B cell (primary cell): ENCODE measurements at regions not wholly inside any gene's neighbourhood (a gene's known extent, or its start where the extent isn't known, plus 50 kb on each side); places are given as distances from the start of the nearest gene placed in this dataset.

Experiments
- ATAC-seq: fragments of 200-7000 bp; cut with Tn5 transposase; one replicate; pipeline ENCODE4 v1.10.0; 2021; ENCODE audit warnings: low read depth, mild to moderate bottlenecking, moderate number of reproducible peaks, moderate library complexity
- CTCF ChIA-PET: fragments of 350-600 bp; sonication (Branson Sonifier 250); formaldehyde crosslinking; loops from one replicate; lab custom pipeline; 2021; ENCODE audit warnings: antibody characterized with exemption, inconsistent platforms; lab: Charles Lee
- POLR2A ChIA-PET: fragments of 350-600 bp; sonication (Branson Sonifier 250); formaldehyde crosslinking; loops from one replicate; lab custom pipeline; 2021; ENCODE audit warnings: antibody characterized with exemption; lab: Charles Lee
- DNase-seq: peaks from one replicate; pipeline ENCODE4 v3.0.0; 2013
- H2AFZ ChIP-seq: 2 replicates; pipeline ENCODE4 v1.6.1; 2012; ENCODE audit warnings: mild to moderate bottlenecking, low read depth, low read length; ENCODE audit not compliant: insufficient read depth, poor library complexity, severe bottlenecking
- H3K27ac ChIP-seq, 2 donors: 1 replicate in 1 of 2; 2 replicates in 1 of 2; pipeline ENCODE4 v1.5.1; 2012 to 2013; ENCODE audit warnings: low read length in 2 of 2, mild to moderate bottlenecking in 2 of 2, moderate library complexity in 1 of 2
- H3K27me3 ChIP-seq, 4 experiments: fragments of 200-600 bp in 1 of 4; sonication (generic) in 1 of 4; replicated peaks in 1 of 4; 1 replicate in 2 of 4; 2 replicates in 2 of 4; pipeline versions ENCODE4 v1.6.1 to v1.7.0; 2013 to 2016; ENCODE audit warnings: low read length in 3 of 4, mild to moderate bottlenecking in 2 of 4, mixed read lengths in 1 of 4, moderate library complexity in 1 of 4; ENCODE audit not compliant: insufficient read depth in 4 of 4, control insufficient read depth in 3 of 4; ENCODE audit errors: control extremely low read depth in 1 of 4
- H3K36me3 ChIP-seq, 2 experiments: replicated peaks in 1 of 2; 1 replicate in 1 of 2; 2 replicates in 1 of 2; pipeline versions ENCODE4 v1.6.1 to v1.7.1; 2013; ENCODE audit warnings: low read length in 1 of 2; ENCODE audit not compliant: insufficient read depth in 2 of 2, control insufficient read depth in 1 of 2; ENCODE audit errors: control extremely low read depth in 1 of 2, extremely low read depth in 1 of 2
- H3K4me1 ChIP-seq, 2 donors: fragments of 200-600 bp in 1 of 2; sonication (generic) in 1 of 2; 1 replicate in 1 of 2; 2 replicates in 1 of 2; pipeline versions ENCODE4 v1.5.1 to v1.6.1; 2013 to 2017; ENCODE audit warnings: low read length in 2 of 2; ENCODE audit not compliant: control insufficient read depth in 2 of 2, insufficient read depth in 2 of 2
- H3K4me2 ChIP-seq: replicated peaks from 2 replicates; pipeline ENCODE3; 2012; ENCODE audit warnings: mild to moderate bottlenecking, low read depth, low read length; ENCODE audit not compliant: poor library complexity, severe bottlenecking
- H3K4me3 ChIP-seq, 5 experiments: fragments of 200-600 bp in 1 of 5; sonication (generic) in 1 of 5; 1 replicate in 3 of 5; 2 replicates in 2 of 5; pipeline versions ENCODE4 v1.5.1 to v1.7.0; 2011 to 2016; ENCODE audit warnings: low read length in 4 of 5, mild to moderate bottlenecking in 4 of 5, low read depth in 2 of 5, control low read depth in 1 of 5, moderate library complexity in 1 of 5; ENCODE audit not compliant: insufficient read depth in 1 of 5; ENCODE audit errors: control extremely low read depth in 1 of 5, extremely low read depth in 1 of 5
- H3K79me2 ChIP-seq: fragments of 200-600 bp; sonication (generic); one replicate; pipeline ENCODE4 v1.6.0; 2016; ENCODE audit warnings: low read length; ENCODE audit not compliant: control insufficient read depth, insufficient read depth
- H3K9ac ChIP-seq: fragments of 200-600 bp; sonication (generic); 2 replicates; pipeline ENCODE4 v1.6.1; 2017; ENCODE audit warnings: mild to moderate bottlenecking, low read length, moderate library complexity
- H3K9me3 ChIP-seq, 3 donors: one replicate each; pipeline versions ENCODE4 v1.6.1 to v1.7.1; 2013; ENCODE audit warnings: low read length in 2 of 3; ENCODE audit not compliant: control insufficient read depth in 2 of 3, insufficient read depth in 1 of 3; ENCODE audit errors: control extremely low read depth in 1 of 3
- H4K20me1 ChIP-seq: 2 replicates; pipeline ENCODE4 v1.6.0; 2012; ENCODE audit warnings: mild to moderate bottlenecking, low read length; ENCODE audit not compliant: insufficient read depth, control insufficient read depth, poor library complexity, severe bottlenecking
- H3K27ac Mint-ChIP-seq: one replicate; pipeline ENCODE4 v1.8.0; 2021; ENCODE audit warnings: mixed read lengths
- H3K27me3 Mint-ChIP-seq: one replicate; pipeline ENCODE4 v1.8.0; 2021; ENCODE audit warnings: mixed read lengths
- H3K4me1 Mint-ChIP-seq: one replicate; pipeline ENCODE4 v1.8.0; 2021; ENCODE audit warnings: mixed read lengths
- H3K4me3 Mint-ChIP-seq: one replicate; pipeline ENCODE4 v1.8.0; 2021; ENCODE audit warnings: mixed read lengths
- H3K9me3 Mint-ChIP-seq: one replicate; pipeline ENCODE4 v1.8.0; 2022; ENCODE audit warnings: mixed read lengths; ENCODE audit not compliant: insufficient read depth
- EZH2 ChIP-seq: IDR thresholded peaks from 2 replicates; pipeline ENCODE4 v1.6.1; 2012; ENCODE audit warnings: borderline replicate concordance, low read depth, mild to moderate bottlenecking, moderate library complexity, low read length; ENCODE audit not compliant: insufficient read depth, poor library complexity, severe bottlenecking
- WGBS: methylation state at CpG from one replicate; pipeline ENCODE4 v1.1.5; 2013; ENCODE audit warnings: missing lambda C conversion rate; ENCODE audit not compliant: insufficient coverage; 5-methylcytosine and 5-hydroxymethylcytosine counted together
- intact Hi-C: fragments of 100-400 bp; cut with micrococcal nuclease; formaldehyde crosslinking; loops from one replicate; pipeline ENCODE4 v1.10.0; 2022
- TF ChIP-seq, protein P1 (sequence below): fragments of 200-600 bp; IDR thresholded peaks from one replicate; pipeline ENCODE4 v1.8.0; 2022; ENCODE audit warnings: antibody characterized with exemption, mild to moderate bottlenecking

DNA sequence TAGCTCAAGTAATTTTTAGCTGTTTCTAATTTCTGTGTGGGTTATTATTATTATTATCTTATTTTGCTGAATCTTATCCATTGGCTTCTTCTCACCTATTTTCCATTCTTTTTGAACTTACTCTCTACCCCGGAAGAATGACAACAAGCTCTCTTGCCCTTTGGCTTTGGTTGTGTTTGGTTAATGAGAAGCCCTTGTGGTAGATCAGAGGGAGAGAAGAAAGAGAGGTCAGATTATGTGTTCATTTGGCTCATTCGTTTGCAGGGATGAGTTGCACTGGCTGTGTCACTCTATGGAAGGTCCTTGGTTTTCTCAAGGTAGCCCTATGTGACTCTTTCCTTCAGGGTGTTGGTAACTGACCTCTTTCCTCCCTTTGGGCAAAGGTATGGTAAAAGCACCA is 391.9 kb downstream of the LMO4 start:
- Histone ChIP-seq H3K9ac (no peak overlapping the region), H3K4me1 (no peaks in the 10 kb centered on the region), H4K20me1 (no peaks in the 10 kb centered on the region), H3K79me2 (no peaks in the 10 kb centered on the region), H3K27ac (no peak overlapping the region), H3K36me3 (no peaks in the 10 kb centered on the region), H2AFZ (no peak overlapping the region), H3K9me3 (no peaks in the 10 kb centered on the region), H3K4me3 (no peak overlapping the region), H3K27me3 (no peaks in the 10 kb centered on the region), H3K4me2 (no peak overlapping the region)
- DNase-seq (no peak), ATAC-seq (no peak)
- ChIA-PET CTCF (no interaction called here), POLR2A (no interaction called here)
- intact Hi-C loops, result no loop called here
- H3K4me3 Mint-ChIP-seq, result no peak overlapping the region
- H3K27ac Mint-ChIP-seq, result no peak overlapping the region
- H3K27me3 Mint-ChIP-seq, result no peaks in the 10 kb centered on the region
- no peaks in the 10 kb centered on the region for H3K9me3 Mint-ChIP-seq
- 83% methylated on average over 1 of the region's 2 CpGs for WGBS
- no peak for TF ChIP-seq EZH2
- TF ChIP-seq, protein P1, sequence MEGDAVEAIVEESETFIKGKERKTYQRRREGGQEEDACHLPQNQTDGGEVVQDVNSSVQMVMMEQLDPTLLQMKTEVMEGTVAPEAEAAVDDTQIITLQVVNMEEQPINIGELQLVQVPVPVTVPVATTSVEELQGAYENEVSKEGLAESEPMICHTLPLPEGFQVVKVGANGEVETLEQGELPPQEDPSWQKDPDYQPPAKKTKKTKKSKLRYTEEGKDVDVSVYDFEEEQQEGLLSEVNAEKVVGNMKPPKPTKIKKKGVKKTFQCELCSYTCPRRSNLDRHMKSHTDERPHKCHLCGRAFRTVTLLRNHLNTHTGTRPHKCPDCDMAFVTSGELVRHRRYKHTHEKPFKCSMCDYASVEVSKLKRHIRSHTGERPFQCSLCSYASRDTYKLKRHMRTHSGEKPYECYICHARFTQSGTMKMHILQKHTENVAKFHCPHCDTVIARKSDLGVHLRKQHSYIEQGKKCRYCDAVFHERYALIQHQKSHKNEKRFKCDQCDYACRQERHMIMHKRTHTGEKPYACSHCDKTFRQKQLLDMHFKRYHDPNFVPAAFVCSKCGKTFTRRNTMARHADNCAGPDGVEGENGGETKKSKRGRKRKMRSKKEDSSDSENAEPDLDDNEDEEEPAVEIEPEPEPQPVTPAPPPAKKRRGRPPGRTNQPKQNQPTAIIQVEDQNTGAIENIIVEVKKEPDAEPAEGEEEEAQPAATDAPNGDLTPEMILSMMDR, result no peak
- H3K4me1 Mint-ChIP-seq, result peaks cover 3% of the 10 kb centered on the region

DNA sequence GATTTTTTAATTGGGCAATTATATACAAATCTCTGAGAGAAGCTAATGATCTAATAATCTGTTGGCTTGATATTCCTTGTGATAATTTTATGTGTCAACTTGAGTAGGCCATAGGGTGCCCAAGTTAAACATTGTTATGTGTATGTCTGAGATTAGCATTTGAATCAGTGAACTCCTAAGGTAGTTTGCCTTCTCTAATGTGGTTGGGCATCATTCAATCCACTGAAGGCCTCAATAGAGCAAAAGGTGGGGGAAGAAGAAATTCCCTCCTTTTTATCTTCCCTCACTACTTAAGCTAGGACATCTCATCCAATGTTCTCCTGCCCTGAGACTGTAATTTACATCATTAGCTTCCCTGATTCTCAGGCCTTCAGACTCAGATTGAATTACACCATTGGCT is 394.5 kb downstream of the LMO4 start:
- H3K4me3 ChIP-seq, result no peak overlapping the region
- H3K4me1 Mint-ChIP-seq, result no peaks in the 10 kb centered on the region
- no peaks in the 10 kb centered on the region for H3K27me3 Mint-ChIP-seq
- H3K27ac Mint-ChIP-seq, result no peak overlapping the region
- H3K9ac ChIP-seq, result no peak overlapping the region
- H3K4me1 ChIP-seq, result no peaks in the 10 kb centered on the region
- H3K9me3 Mint-ChIP-seq, result no peaks in the 10 kb centered on the region
- H2AFZ ChIP-seq, result no peak overlapping the region
- no peak overlapping the region for H3K4me2 ChIP-seq
- intact Hi-C loops, result no loop called here
- H3K27ac ChIP-seq, result no peak overlapping the region
- TF ChIP-seq, protein P1, result no peak
- no peak for TF ChIP-seq EZH2
- CTCF ChIA-PET, result no interaction called here
- H3K9me3 ChIP-seq, result no peaks in the 10 kb centered on the region
- H3K27me3 ChIP-seq, result no peaks in the 10 kb centered on the region
- DNase-seq (no peak), ATAC-seq (no peak)
- H3K36me3 ChIP-seq, result no peaks in the 10 kb centered on the region
- H4K20me1 ChIP-seq, result no peaks in the 10 kb centered on the region
- no peaks in the 10 kb centered on the region for H3K79me2 ChIP-seq
- no peak overlapping the region for H3K4me3 Mint-ChIP-seq
- POLR2A ChIA-PET, result no interaction called here
